GM19467 (cell line): ENCODE measurements at regions not wholly inside any gene's neighbourhood (a gene's known extent, or its start where the extent isn't known, plus 50 kb on each side); places are given as distances from the start of the nearest gene placed in this dataset.

Experiments used
- ATAC-seq: cut with Tn5 transposase; IDR thresholded peaks from one replicate; pipeline ENCODE4 v1.9.1; 2021; ENCODE audit warnings: mild to moderate bottlenecking, moderate library complexity; ENCODE audit not compliant: unreplicated experiment

- no peak for ATAC-seq
Observed at GRCh38 chr13:106182404-106182803, 353.1 kb downstream of the EFNB2 start.

- no peak for ATAC-seq
Observed at GRCh38 chr13:106178816-106179215, 356.6 kb downstream of the EFNB2 start.

- no peak for ATAC-seq
Observed at GRCh38 chr13:106177146-106177545, 358.3 kb downstream of the EFNB2 start.

- ATAC-seq = no peak
Observed at GRCh38 chr13:106176117-106176516, 359.3 kb downstream of the EFNB2 start.

DNA sequence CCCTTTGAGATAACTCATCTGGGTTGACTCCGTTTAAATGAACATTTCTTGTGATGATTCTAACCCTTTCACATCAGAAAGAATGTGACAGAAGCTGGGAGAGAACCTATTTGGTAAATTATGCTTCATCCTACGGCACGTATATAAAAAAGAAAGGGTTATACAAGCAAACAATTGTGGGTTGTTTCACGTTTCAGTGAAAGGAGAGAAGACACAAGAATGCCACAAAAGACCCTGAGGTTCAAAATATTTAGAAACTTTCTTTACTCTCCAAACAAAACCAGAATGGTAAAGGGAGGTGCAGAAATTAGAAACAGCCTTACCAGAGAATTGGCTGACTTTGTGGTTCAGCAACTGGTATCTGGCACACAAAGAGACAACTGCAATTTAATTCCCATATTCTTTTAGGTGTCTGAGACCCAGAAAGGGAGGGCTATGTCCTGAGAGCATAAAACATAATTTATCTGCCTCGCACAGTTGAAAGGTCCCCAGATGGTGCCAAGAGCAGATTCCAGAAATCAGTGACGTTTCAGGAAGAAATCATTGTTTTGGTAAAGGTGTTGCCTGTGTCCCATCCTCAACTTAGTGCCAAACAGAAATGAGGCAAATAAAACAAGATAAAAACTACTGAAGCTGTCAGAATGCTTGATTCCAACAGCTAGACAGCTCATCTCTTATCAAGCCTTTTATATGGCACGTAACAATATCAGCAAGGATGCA lies 361.4 kb downstream of the EFNB2 start:
- no peak for ATAC-seq

DNA sequence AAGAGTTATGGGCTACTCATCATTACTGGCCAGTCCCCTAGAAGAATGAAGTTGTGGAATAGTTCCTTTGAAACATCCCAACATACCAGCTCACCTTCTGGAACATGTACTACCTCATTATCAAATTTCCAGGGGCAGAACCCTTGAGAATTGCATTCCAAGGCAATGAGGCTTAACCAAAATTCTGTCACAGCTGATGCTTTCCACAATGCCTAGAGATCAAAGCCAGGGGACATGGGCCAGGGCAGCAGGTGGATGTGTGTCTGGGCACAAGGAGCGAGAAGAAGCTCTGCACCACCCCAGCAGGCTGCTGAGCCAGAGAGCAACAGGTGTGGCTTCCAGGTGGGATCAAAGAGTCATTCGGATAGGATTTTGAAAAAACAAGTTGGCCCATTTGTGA lies 362.1 kb downstream of the EFNB2 start:
- no peak for ATAC-seq

DNA sequence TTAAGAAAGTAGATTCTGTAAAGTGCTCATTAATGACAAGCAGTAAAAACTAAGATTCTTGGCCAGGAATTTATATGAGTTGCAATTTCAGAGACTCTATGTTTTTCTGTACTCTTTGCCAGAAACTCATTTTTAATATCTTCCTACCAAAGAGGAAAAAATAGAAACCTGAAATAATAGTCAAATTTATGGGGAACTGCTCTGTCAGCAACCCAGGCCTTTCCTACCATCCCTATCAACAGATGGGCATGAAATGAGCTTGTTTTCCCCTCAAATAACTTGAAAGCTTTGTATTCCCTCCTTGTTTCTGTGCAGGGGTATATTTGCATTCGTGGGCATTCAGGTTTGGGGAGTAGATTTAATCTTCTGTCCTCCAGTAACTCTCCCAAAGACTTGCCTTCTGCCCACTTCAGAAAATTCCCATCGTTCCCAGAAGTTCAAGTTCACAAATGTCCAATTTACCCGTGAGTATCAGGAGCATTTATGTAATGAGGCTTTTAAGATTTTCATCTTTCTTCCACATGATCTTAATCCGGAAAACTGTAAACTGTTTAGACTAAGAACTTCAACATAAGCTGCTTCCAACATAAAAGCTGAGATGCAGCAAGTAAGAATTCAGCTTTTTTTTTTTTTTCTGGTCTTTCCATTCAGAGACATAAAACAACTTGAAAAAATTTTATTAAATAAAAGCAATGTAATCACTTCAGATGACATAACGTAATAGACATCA lies 363.1 kb downstream of the EFNB2 start:
- no peak for ATAC-seq

DNA sequence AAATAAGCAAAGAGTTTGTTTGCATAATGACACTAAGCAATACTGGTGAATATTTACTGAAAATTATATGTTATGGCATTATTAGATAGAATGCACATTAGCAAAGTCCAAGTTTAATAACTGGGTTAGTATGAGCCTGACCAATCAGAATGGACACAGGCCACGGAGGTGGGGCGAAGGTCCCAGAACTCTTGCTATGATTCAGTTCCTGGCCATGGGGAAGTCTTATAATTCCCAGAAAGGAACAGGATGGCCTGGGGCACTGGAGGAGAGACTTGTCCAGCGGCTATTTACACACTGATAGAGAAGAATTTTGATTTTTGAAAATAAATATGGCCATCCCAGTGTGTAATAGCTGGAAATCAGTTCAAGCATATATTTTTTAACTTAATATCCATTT lies 372.0 kb downstream of the EFNB2 start:
- no peak for ATAC-seq

DNA sequence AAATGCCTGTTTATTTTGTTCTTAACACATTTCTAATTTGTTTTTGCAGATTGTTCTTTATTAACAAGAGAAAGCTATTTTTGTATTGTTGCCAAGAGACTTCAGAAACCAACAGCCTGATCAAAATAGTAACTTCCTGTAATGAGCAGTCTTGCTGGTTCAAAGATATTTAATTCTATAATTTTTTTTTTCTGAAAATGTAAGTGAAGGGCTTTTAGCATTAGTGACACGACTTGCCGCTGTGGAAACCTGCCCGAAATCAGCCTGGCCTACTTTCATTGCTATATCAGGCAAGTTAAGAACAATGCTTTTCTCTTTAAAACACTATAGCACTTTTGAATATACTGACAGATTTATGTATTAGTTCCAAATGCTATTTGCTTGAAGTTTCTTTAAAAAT lies 374.3 kb downstream of the EFNB2 start:
- no peak for ATAC-seq

GRCh38 chr13:106159295-106160195 lies 375.9 kb downstream of the EFNB2 start:
- no peak for ATAC-seq

GRCh38 chr13:106156468-106156867 lies 379.0 kb downstream of the EFNB2 start:
- no peak for ATAC-seq

GRCh38 chr13:106155411-106155810 lies 380.1 kb downstream of the EFNB2 start:
- ATAC-seq = no peak

GRCh38 chr13:106153876-106154275 lies 381.6 kb downstream of the EFNB2 start:
- ATAC-seq = no peak

DNA sequence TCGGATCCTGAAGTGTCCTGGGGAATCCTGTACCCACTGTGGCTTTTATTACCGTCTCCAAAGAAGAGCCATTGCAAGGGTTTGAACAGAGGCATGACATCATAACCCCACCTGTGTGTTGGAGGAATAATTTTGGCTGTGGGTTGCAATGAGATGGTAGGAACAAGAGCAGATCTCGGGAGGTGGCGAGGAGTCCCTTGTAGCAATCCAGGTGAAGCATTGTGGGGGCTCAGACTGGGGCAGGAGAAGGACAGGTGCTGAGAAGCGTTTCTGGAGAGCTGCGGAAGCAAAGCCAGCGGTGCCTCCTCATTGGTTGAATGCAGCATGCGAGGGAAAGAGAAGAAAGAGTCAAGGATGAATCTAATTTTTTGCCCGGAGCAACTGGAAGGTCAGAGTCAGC lies 382.4 kb downstream of the EFNB2 start:
- no peak for ATAC-seq

- ATAC-seq = no peak
Observed at GRCh38 chr13:106152047-106152446, 383.4 kb downstream of the EFNB2 start.

GRCh38 chr13:106151056-106151699 lies 384.3 kb downstream of the EFNB2 start:
- ATAC-seq = no peak

DNA sequence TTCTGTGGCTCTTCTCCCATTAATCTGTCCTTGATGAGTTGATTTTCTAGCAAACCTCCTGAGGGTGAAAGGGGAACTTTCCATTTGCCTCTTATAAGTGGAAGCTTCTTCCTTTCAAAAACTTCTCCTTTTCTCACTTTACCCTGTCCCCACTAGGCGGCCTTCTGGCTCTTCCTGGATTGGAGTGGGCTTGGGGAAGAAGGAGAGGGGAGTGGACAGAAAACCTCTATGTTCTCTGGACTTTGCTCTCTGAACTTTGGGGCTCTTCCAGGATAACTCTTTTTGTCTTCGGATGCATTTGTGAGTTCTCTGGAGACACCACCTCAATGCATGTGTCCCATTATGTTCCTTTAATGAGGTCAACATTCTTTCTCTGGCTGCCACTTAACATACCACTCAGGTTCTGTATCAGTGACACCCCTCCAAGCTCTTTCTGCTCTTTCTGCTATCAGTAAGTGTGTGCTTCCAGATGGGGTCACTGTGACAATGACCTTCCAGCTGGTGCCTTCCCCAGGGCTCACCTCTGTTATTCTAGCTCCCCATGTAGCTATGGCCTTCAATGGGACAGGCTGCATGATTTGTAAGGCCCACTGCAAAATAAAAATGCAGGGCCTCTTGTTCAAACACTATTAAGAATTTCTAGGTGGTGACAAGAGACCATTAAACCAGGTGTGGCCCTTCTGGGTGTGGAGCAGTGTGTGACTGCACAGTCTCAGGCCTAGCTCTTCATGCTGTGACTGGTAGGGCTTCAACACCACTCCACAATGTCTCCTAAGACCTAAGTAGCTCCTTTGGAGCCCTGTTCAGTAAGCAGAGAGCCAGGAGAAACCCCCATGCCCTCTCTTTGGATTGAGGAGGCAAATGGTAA lies 389.2 kb downstream of the EFNB2 start:
- ATAC-seq = no peak

DNA sequence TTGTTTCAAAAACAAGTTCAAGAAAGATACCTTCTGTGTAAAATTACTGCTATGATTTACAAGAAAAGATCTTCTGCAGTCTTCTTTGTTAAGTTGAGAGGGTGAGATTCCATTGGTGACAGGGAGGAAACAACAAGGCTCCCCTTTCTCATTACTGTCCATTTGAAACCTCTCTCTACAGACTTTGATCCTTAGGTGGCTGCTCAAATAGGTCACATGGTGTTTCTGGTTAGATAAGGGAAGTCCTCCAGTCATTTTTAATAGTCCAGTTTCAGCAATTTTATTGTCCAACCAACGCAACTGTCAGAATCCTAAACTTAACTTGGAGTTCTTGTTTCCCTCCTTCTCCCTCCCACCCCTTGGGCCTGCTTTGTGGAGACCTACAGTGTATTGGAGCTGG lies 390.4 kb downstream of the EFNB2 start:
- ATAC-seq = no peak

- ATAC-seq = no peak
Observed at GRCh38 chr13:106143930-106144709, 391.3 kb downstream of the EFNB2 start.
